GM23338 (cell line): ENCODE measurements at regions not wholly inside any gene's neighbourhood (a gene's known extent, or its start where the extent isn't known, plus 50 kb on each side); places are given as distances from the start of the nearest gene placed in this dataset.

Source experiments
- ATAC-seq: fragments of 200-7000 bp; cut with Tn5 transposase; 3 replicates; pipeline ENCODE4 v1.9.1; 2020
- DNase-seq: peaks from one replicate; pipeline ENCODE4 v3.0.0-alpha.2; 2015; ENCODE audit warnings: low spot score
- H2AFZ ChIP-seq: fragments of 200-600 bp; sonication (generic); 2 replicates; pipeline ENCODE4 v1.8.0; 2016; ENCODE audit warnings: antibody characterized with exemption, mild to moderate bottlenecking, moderate library complexity
- H3F3A ChIP-seq: fragments of 200-600 bp; sonication (generic); replicated peaks from 2 replicates; pipeline ENCODE4 v1.8.0; 2017; ENCODE audit warnings: antibody characterized with exemption, mixed run types, low read depth
- H3K27ac ChIP-seq: fragments of 200-600 bp; sonication (generic); 2 replicates; pipeline ENCODE4 v1.6.1; 2016; ENCODE audit warnings: low read depth
- H3K27me3 ChIP-seq: fragments of 200-600 bp; sonication (generic); 2 replicates; pipeline ENCODE4 v1.8.0; 2016; ENCODE audit warnings: mild to moderate bottlenecking, mixed run types, moderate library complexity; ENCODE audit not compliant: insufficient read depth
- H3K36me3 ChIP-seq: fragments of 200-600 bp; sonication (generic); 2 replicates; pipeline ENCODE4 v1.8.0; 2016; ENCODE audit warnings: mild to moderate bottlenecking; ENCODE audit not compliant: insufficient read depth
- H3K4me1 ChIP-seq: fragments of 200-600 bp; sonication (generic); 2 replicates; pipeline ENCODE4 v1.8.0; 2016; ENCODE audit warnings: mild to moderate bottlenecking, moderate library complexity; ENCODE audit not compliant: insufficient read depth
- H3K4me2 ChIP-seq: fragments of 200-600 bp; sonication (generic); 2 replicates; pipeline ENCODE4 v1.7.1; 2017; ENCODE audit warnings: mixed run types
- H3K4me3 ChIP-seq: fragments of 200-600 bp; sonication (generic); 2 replicates; pipeline ENCODE4 v1.6.1; 2016; ENCODE audit warnings: mixed run types
- H3K79me2 ChIP-seq: fragments of 200-600 bp; sonication (generic); replicated peaks from 2 replicates; pipeline ENCODE4 v1.8.0; 2017; ENCODE audit warnings: mild to moderate bottlenecking; ENCODE audit not compliant: insufficient read depth
- H3K9me2 ChIP-seq: fragments of 200-600 bp; sonication (generic); 2 replicates; pipeline ENCODE4 v1.8.0; 2017; ENCODE audit not compliant: insufficient read depth
- H4K20me1 ChIP-seq: fragments of 200-600 bp; sonication (generic); replicated peaks from 2 replicates; pipeline ENCODE4 v1.8.0; 2017; ENCODE audit warnings: mild to moderate bottlenecking; ENCODE audit not compliant: insufficient read depth
- H3K27ac Mint-ChIP-seq: 2 replicates; pipeline ENCODE4 v1.8.0; 2020; ENCODE audit warnings: inconsistent platforms, mild to moderate bottlenecking, moderate library complexity, mixed read lengths
- H3K27me3 Mint-ChIP-seq: 3 replicates; pipeline ENCODE4 v1.8.0; 2022; ENCODE audit warnings: low read depth, mild to moderate bottlenecking, moderate library complexity, mixed read lengths, inconsistent platforms; ENCODE audit not compliant: insufficient read depth, poor library complexity
- H3K36me3 Mint-ChIP-seq: 3 replicates; pipeline ENCODE4 v1.8.0; 2021; ENCODE audit warnings: low read depth, mild to moderate bottlenecking, inconsistent platforms, moderate library complexity, mixed read lengths
- H3K4me1 Mint-ChIP-seq: 3 replicates; pipeline ENCODE4 v1.8.0; 2020; ENCODE audit warnings: mild to moderate bottlenecking, inconsistent platforms, mixed read lengths
- H3K4me3 Mint-ChIP-seq: 3 replicates; pipeline ENCODE4 v1.8.0; 2021; ENCODE audit warnings: moderate library complexity, mild to moderate bottlenecking, inconsistent platforms, mixed read lengths
- H3K9me3 Mint-ChIP-seq: 3 replicates; pipeline ENCODE4 v1.8.0; 2020; ENCODE audit warnings: moderate library complexity, mild to moderate bottlenecking, inconsistent platforms, mixed read lengths
- CREB1 ChIP-seq: fragments of 250-450 bp; sonication (Bioruptor Pico); IDR thresholded peaks from 2 replicates; pipeline ENCODE4 v1.5.0; 2020; ENCODE audit warnings: low read depth, mild to moderate bottlenecking, moderate library complexity
- CTCF ChIP-seq, 2 experiments: fragments of 200-600 bp in 1 of 2; sonication (generic) in 1 of 2; conservative IDR thresholded peaks; 2 replicates each; pipeline versions ENCODE4 v1.5.1 to v1.6.1; 2016 to 2017; ENCODE audit warnings: antibody characterized with exemption in 2 of 2, low read depth in 2 of 2, mild to moderate bottlenecking in 2 of 2, moderate library complexity in 1 of 2
- EZH2 ChIP-seq: fragments of 200-600 bp; sonication (generic); IDR thresholded peaks from one replicate; pipeline ENCODE4 v1.8.0; 2017; ENCODE audit warnings: antibody characterized with exemption, mild to moderate bottlenecking, low read depth; ENCODE audit not compliant: unreplicated experiment
- EZH2phosphoT487 ChIP-seq: fragments of 200-600 bp; sonication (generic); IDR thresholded peaks from one replicate; pipeline ENCODE4 v1.8.1; 2018; ENCODE audit warnings: antibody characterized with exemption; ENCODE audit not compliant: unreplicated experiment
- JUNB ChIP-seq: IDR thresholded peaks from one replicate; pipeline ENCODE4 v1.6.1; 2016; ENCODE audit warnings: antibody characterized with exemption; ENCODE audit not compliant: unreplicated experiment
- NANOG ChIP-seq: IDR thresholded peaks from 2 replicates; pipeline ENCODE4 v1.6.1; 2016; ENCODE audit warnings: antibody characterized with exemption, borderline replicate concordance
- POLR2AphosphoS5 ChIP-seq: IDR thresholded peaks from 2 replicates; pipeline ENCODE4 v1.6.1; 2016; ENCODE audit warnings: antibody characterized with exemption, low read depth
- REST ChIP-seq: IDR thresholded peaks from one replicate; pipeline ENCODE4 v1.6.1; 2018; ENCODE audit warnings: antibody characterized with exemption; ENCODE audit not compliant: unreplicated experiment
- STAT1 ChIP-seq: IDR thresholded peaks from one replicate; pipeline ENCODE4 v1.6.1; 2016; ENCODE audit warnings: antibody characterized with exemption; ENCODE audit not compliant: unreplicated experiment
- ZNF114 ChIP-seq: fragments of 250-450 bp; sonication (Bioruptor Pico); IDR thresholded peaks from 2 replicates; pipeline ENCODE4 v1.5.0; 2020; ENCODE audit warnings: mild to moderate bottlenecking, moderate library complexity
- ZNF462 ChIP-seq: fragments of 250-450 bp; sonication (Bioruptor Pico); IDR thresholded peaks from 2 replicates; pipeline ENCODE4 v1.5.0; 2020; ENCODE audit warnings: mild to moderate bottlenecking, moderate library complexity

GRCh38 chr10:131421381-131421780, 109.9 kb upstream of the TCERG1L start:
- H3K9me2 ChIP-seq, result no peaks in the 10 kb centered on the region
- no peak for ATAC-seq
- H3K27ac Mint-ChIP-seq, result no peak overlapping the region
- no peaks in the 10 kb centered on the region for H3K79me2 ChIP-seq
- H2AFZ ChIP-seq, result no peak overlapping the region
- no peak overlapping the region for H3K4me3 ChIP-seq
- H3K27me3 ChIP-seq, result no peaks in the 10 kb centered on the region
- H3K4me1 Mint-ChIP-seq, result no peaks in the 10 kb centered on the region
- no peak for TF ChIP-seq CTCF (conservative IDR thresholded peaks at IDR 0.05; ENCODE audit: low read depth in 2 of 2)
- peaks cover 35% of the 10 kb centered on the region for H3K36me3 Mint-ChIP-seq
- H3K36me3 ChIP-seq, result no peaks in the 10 kb centered on the region
- no peak overlapping the region for H3K27ac ChIP-seq
- H4K20me1 ChIP-seq, result no peaks in the 10 kb centered on the region
- no peaks in the 10 kb centered on the region for H3K4me1 ChIP-seq
- H3K9me3 Mint-ChIP-seq, result peaks cover 97% of the 10 kb centered on the region
- H3K4me2 ChIP-seq, result no peak overlapping the region
- no peaks in the 10 kb centered on the region for H3F3A ChIP-seq
- DNase-seq, result no peak
- H3K27me3 Mint-ChIP-seq, result peaks cover 7% of the 10 kb centered on the region
- no peak overlapping the region for H3K4me3 Mint-ChIP-seq

- H3K4me1 Mint-ChIP-seq, result no peaks in the 10 kb centered on the region
- H3K4me3 Mint-ChIP-seq, result no peak overlapping the region
- H3K27me3 Mint-ChIP-seq, result peaks cover 7% of the 10 kb centered on the region
- Histone ChIP-seq H3K9me2 (no peaks in the 10 kb centered on the region), H3K4me1 (no peaks in the 10 kb centered on the region), H4K20me1 (no peaks in the 10 kb centered on the region), H3K4me2 (no peak overlapping the region), H2AFZ (no peak overlapping the region), H3K27ac (no peak overlapping the region), H3K79me2 (no peaks in the 10 kb centered on the region), H3K36me3 (no peaks in the 10 kb centered on the region), H3F3A (no peaks in the 10 kb centered on the region), H3K4me3 (no peak overlapping the region), H3K27me3 (no peaks in the 10 kb centered on the region)
- H3K36me3 Mint-ChIP-seq, result peaks cover 38% of the 10 kb centered on the region
- ATAC-seq (no peak), DNase-seq (no peak)
- H3K9me3 Mint-ChIP-seq, result peaks cover 97% of the 10 kb centered on the region
- no peak overlapping the region for H3K27ac Mint-ChIP-seq
- no peak for TF ChIP-seq POLR2AphosphoS5
- no peak for TF ChIP-seq ZNF114 (CRISPR knock-in tag)
- no peak for TF ChIP-seq NANOG
- TF ChIP-seq EZH2phosphoT487, result no peak
- no peak for TF ChIP-seq JUNB
- TF ChIP-seq CREB1 (CRISPR knock-in tag), result no peak
- TF ChIP-seq REST, result no peak
- no peak for TF ChIP-seq STAT1
- no peak for TF ChIP-seq EZH2
- no peak for TF ChIP-seq ZNF462
Measured at GRCh38 chr10:131422731-131423130, 111.2 kb upstream of the TCERG1L start.
